H9 (cell line): ENCODE measurements at regions not wholly inside any gene's neighbourhood (a gene's known extent, or its start where the extent isn't known, plus 50 kb on each side); places are given as distances from the start of the nearest gene placed in this dataset.

Source experiments
- DNase-seq: peaks from one replicate; pipeline ENCODE4 v3.0.0-alpha.2; 2017
- H2AFZ ChIP-seq: one replicate; pipeline ENCODE4 v1.6.1; 2013; ENCODE audit warnings: mild to moderate bottlenecking, low read length, control low read depth, moderate library complexity
- H2AK5ac ChIP-seq: 2 replicates; pipeline ENCODE4 v1.6.1; 2013; ENCODE audit warnings: low read length, control low read depth, mixed read lengths; ENCODE audit not compliant: insufficient read length
- H2BK120ac ChIP-seq: one replicate; pipeline ENCODE4 v1.6.1; 2013; ENCODE audit warnings: low read depth, mild to moderate bottlenecking, low read length, control low read depth, inconsistent platforms; ENCODE audit not compliant: poor library complexity, severe bottlenecking
- H2BK12ac ChIP-seq: 2 replicates; pipeline ENCODE4 v1.6.1; 2013; ENCODE audit warnings: low read length, control low read depth, mixed read lengths, low read depth; ENCODE audit not compliant: insufficient read length
- H2BK15ac ChIP-seq: 2 replicates; pipeline ENCODE4 v1.6.1; 2013; ENCODE audit warnings: low read depth, low read length, control low read depth
- H2BK20ac ChIP-seq: one replicate; pipeline ENCODE4 v1.6.1; 2013; ENCODE audit warnings: low read depth, mild to moderate bottlenecking, low read length, control low read depth, inconsistent platforms; ENCODE audit not compliant: poor library complexity, severe bottlenecking
- H2BK5ac ChIP-seq: 2 replicates; pipeline ENCODE4 v1.6.1; 2013; ENCODE audit warnings: low read length, control low read depth, mixed read lengths; ENCODE audit not compliant: insufficient read length
- H3K14ac ChIP-seq: 2 replicates; pipeline ENCODE4 v1.6.1; 2013; ENCODE audit warnings: low read length, control low read depth; ENCODE audit not compliant: insufficient read depth
- H3K18ac ChIP-seq: 2 replicates; pipeline ENCODE4 v1.6.1; 2013; ENCODE audit warnings: low read depth, mild to moderate bottlenecking, mixed read lengths, low read length, control low read depth; ENCODE audit not compliant: insufficient read length
- H3K23ac ChIP-seq: 2 replicates; pipeline ENCODE4 v1.6.1; 2013; ENCODE audit warnings: low read length, control low read depth, mixed read lengths, low read depth; ENCODE audit not compliant: insufficient read length
- H3K23me2 ChIP-seq: 2 replicates; pipeline ENCODE4 v1.6.1; 2013; ENCODE audit warnings: low read depth, mild to moderate bottlenecking, mixed read lengths, low read length, control low read depth; ENCODE audit not compliant: insufficient read length, poor library complexity, severe bottlenecking
- H3K27ac ChIP-seq: 2 replicates; pipeline ENCODE4 v1.5.1; 2013; ENCODE audit warnings: low read length, control low read depth, mixed read lengths, low read depth; ENCODE audit not compliant: insufficient read length
- H3K27me3 ChIP-seq: 2 replicates; pipeline ENCODE4 v1.6.1; 2013; ENCODE audit warnings: low read length, control low read depth, inconsistent platforms; ENCODE audit not compliant: insufficient read depth
- H3K4ac ChIP-seq: 2 replicates; pipeline ENCODE4 v1.6.1; 2013; ENCODE audit warnings: low read depth, mild to moderate bottlenecking, control low read depth, inconsistent platforms, low read length, moderate library complexity
- H3K4me1 ChIP-seq: 2 replicates; pipeline ENCODE4 v1.6.1; 2013; ENCODE audit warnings: low read length, control low read depth, inconsistent platforms; ENCODE audit not compliant: insufficient read depth
- H3K4me2 ChIP-seq: 2 replicates; pipeline ENCODE4 v1.6.1; 2013; ENCODE audit warnings: low read length, control low read depth, mixed read lengths; ENCODE audit not compliant: insufficient read length, insufficient read depth
- H3K56ac ChIP-seq: 2 replicates; pipeline ENCODE4 v1.6.1; 2013; ENCODE audit warnings: low read depth, mild to moderate bottlenecking, mixed read lengths, low read length, control low read depth; ENCODE audit not compliant: insufficient read length
- H3K79me1 ChIP-seq: 2 replicates; pipeline ENCODE4 v1.6.1; 2013; ENCODE audit warnings: low read depth, mild to moderate bottlenecking, moderate library complexity, low read length, control low read depth, inconsistent platforms; ENCODE audit not compliant: insufficient read depth, poor library complexity, severe bottlenecking
- H3K79me2 ChIP-seq: 2 replicates; pipeline ENCODE4 v1.6.1; 2013; ENCODE audit warnings: low read length, control low read depth, inconsistent platforms; ENCODE audit not compliant: insufficient read depth
- H3K9ac ChIP-seq: 2 replicates; pipeline ENCODE4 v1.6.1; 2013; ENCODE audit warnings: low read length, control low read depth, mixed read lengths; ENCODE audit not compliant: insufficient read length; ENCODE audit errors: extremely low read depth
- H3K9me3 ChIP-seq: one replicate; pipeline ENCODE4 v1.6.1; 2013; ENCODE audit warnings: low read depth, low read length, inconsistent platforms; ENCODE audit not compliant: control insufficient read depth
- H3T11ph ChIP-seq: one replicate; pipeline ENCODE4 v1.6.1; 2013; ENCODE audit warnings: mild to moderate bottlenecking, low read length, control low read depth, inconsistent platforms
- H4K20me1 ChIP-seq: one replicate; pipeline ENCODE4 v1.6.1; 2013; ENCODE audit not compliant: control insufficient read depth, insufficient read length, insufficient read depth
- H4K5ac ChIP-seq: 2 replicates; pipeline ENCODE4 v1.6.1; 2013; ENCODE audit warnings: low read depth, mild to moderate bottlenecking, mixed read lengths, low read length, control low read depth; ENCODE audit not compliant: insufficient read length
- H4K8ac ChIP-seq: replicated peaks from 2 replicates; pipeline ENCODE4 v1.6.1; 2013; ENCODE audit warnings: low read length, control low read depth, mixed read lengths, low read depth; ENCODE audit not compliant: insufficient read length
- H4K91ac ChIP-seq: 2 replicates; pipeline ENCODE4 v1.6.1; 2013; ENCODE audit warnings: low read depth, mild to moderate bottlenecking, moderate library complexity, mixed read lengths, low read length, control low read depth; ENCODE audit not compliant: insufficient read length
- H3K27ac Mint-ChIP-seq, 3 experiments: 2 replicates in 2 of 3; 3 replicates in 1 of 3; pipeline ENCODE4 v1.8.0; 2020 to 2021; ENCODE audit warnings: mixed read lengths in 3 of 3, mild to moderate bottlenecking in 1 of 3, moderate library complexity in 1 of 3
- H3K27me3 Mint-ChIP-seq: 2 replicates; pipeline ENCODE4 v1.8.0; 2021; ENCODE audit warnings: low read depth, mild to moderate bottlenecking, moderate library complexity, mixed read lengths
- H3K36me3 Mint-ChIP-seq, 3 experiments: 2 replicates in 2 of 3; 3 replicates in 1 of 3; pipeline ENCODE4 v1.8.0; 2020 to 2021; ENCODE audit warnings: low read depth in 3 of 3, mixed read lengths in 3 of 3; ENCODE audit not compliant: insufficient read depth in 1 of 3
- H3K4me1 Mint-ChIP-seq, 2 experiments: 2 replicates each; pipeline ENCODE4 v1.8.0; 2020; ENCODE audit warnings: mixed read lengths in 2 of 2
- H3K4me3 Mint-ChIP-seq, 2 experiments: 2 replicates in 1 of 2; 3 replicates in 1 of 2; pipeline ENCODE4 v1.8.0; 2020 to 2021; ENCODE audit warnings: mild to moderate bottlenecking in 2 of 2, mixed read lengths in 2 of 2, moderate library complexity in 1 of 2
- H3K9me3 Mint-ChIP-seq, 2 experiments: 2 replicates in 1 of 2; 3 replicates in 1 of 2; pipeline ENCODE4 v1.8.0; 2020; ENCODE audit warnings: mild to moderate bottlenecking in 2 of 2, mixed read lengths in 2 of 2, moderate library complexity in 1 of 2
- WGBS: extraction: QIAGEN DNeasy Blood & Tissue Kit; methylation state at CpG from one replicate; pipeline ENCODE4 v1.1.7; 2013; ENCODE audit warnings: missing lambda C conversion rate, low lambda C conversion rate, mixed read lengths; ENCODE audit not compliant: insufficient read length; ENCODE audit errors: extremely low coverage; 5-methylcytosine and 5-hydroxymethylcytosine counted together
- TF ChIP-seq, protein P1 (sequence below): fragments of 200-600 bp; sonication (generic); conservative IDR thresholded peaks from 3 replicates; pipeline ENCODE4 v1.8.0; 2021; ENCODE audit warnings: antibody characterized with exemption, mild to moderate bottlenecking

DNA sequence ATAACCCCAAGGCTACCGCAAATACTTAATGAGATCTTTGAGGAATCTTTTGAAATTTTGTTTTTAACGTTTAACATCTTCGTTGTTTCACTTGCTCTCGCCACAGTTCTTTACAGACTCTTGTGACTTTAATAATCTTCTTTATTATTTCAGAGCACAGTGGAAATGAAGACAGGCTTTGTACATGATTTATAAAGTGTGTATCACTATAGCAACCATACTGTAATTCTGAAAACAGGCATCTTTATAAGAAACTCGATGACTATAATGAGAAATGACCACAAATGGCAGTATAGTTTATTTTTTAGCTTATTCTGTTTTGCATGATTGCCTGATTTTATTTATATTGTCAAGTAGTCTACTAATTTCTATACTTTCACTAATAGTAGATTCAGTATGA, 224.4 kb upstream of the GALNTL6 start:
- Histone ChIP-seq H4K91ac (no peak overlapping the region), H3K4me2 (no peak overlapping the region), H2AK5ac (no peak overlapping the region), H3K4ac (no peak overlapping the region), H3K79me1 (no peaks in the 10 kb centered on the region), H2BK20ac (no peak overlapping the region), H3K23ac (no peak overlapping the region), H3K23me2 (no peaks in the 10 kb centered on the region), H2BK15ac (no peak overlapping the region), H2BK5ac (no peak overlapping the region), H2BK120ac (no peak overlapping the region), H3T11ph (no peak overlapping the region), H3K79me2 (no peaks in the 10 kb centered on the region), H4K5ac (no peak overlapping the region), H3K14ac (no peak overlapping the region), H2AFZ (no peak overlapping the region), H3K9ac (no peak overlapping the region), H3K27ac (no peak overlapping the region), H3K56ac (no peak overlapping the region), H2BK12ac (no peak overlapping the region), H3K4me1 (no peaks in the 10 kb centered on the region), H4K8ac (no peak overlapping the region), H3K9me3 (no peaks in the 10 kb centered on the region), H4K20me1 (no peaks in the 10 kb centered on the region), H3K27me3 (no peaks in the 10 kb centered on the region), H3K18ac (no peak overlapping the region)
- H3K4me3 Mint-ChIP-seq = no peak overlapping the region
- TF ChIP-seq, protein P1, sequence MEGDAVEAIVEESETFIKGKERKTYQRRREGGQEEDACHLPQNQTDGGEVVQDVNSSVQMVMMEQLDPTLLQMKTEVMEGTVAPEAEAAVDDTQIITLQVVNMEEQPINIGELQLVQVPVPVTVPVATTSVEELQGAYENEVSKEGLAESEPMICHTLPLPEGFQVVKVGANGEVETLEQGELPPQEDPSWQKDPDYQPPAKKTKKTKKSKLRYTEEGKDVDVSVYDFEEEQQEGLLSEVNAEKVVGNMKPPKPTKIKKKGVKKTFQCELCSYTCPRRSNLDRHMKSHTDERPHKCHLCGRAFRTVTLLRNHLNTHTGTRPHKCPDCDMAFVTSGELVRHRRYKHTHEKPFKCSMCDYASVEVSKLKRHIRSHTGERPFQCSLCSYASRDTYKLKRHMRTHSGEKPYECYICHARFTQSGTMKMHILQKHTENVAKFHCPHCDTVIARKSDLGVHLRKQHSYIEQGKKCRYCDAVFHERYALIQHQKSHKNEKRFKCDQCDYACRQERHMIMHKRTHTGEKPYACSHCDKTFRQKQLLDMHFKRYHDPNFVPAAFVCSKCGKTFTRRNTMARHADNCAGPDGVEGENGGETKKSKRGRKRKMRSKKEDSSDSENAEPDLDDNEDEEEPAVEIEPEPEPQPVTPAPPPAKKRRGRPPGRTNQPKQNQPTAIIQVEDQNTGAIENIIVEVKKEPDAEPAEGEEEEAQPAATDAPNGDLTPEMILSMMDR = no peak
- H3K27ac Mint-ChIP-seq = no peak overlapping the region
- H3K9me3 Mint-ChIP-seq = no peaks in the 10 kb centered on the region
- no peaks in the 10 kb centered on the region for H3K27me3 Mint-ChIP-seq
- no peaks in the 10 kb centered on the region for H3K36me3 Mint-ChIP-seq
- H3K4me1 Mint-ChIP-seq = peaks cover 10 to 12% of the 10 kb centered on the region in 2 experiments
- no peak for DNase-seq
- no CpG with 5 or more reads among the region's 5 CpGs for WGBS
